ENCODE measurements at regions not wholly inside any gene's neighbourhood (a gene's known extent, or its start where the extent isn't known, plus 50 kb on each side); places are given as distances from the start of the nearest gene placed in this dataset.

- Histone ChIP-seq H3K4me1 (no peaks in the 10 kb centered on the region), H3K4me3 (no peak overlapping the region), H3K36me3 (no peaks in the 10 kb centered on the region), H3K27ac (no peak overlapping the region), H3K27me3 (no peaks in the 10 kb centered on the region), H3K9me3 (no peaks in the 10 kb centered on the region)
- no peak for FAIRE-seq
- intact Hi-C loops (cut with DNase I), result no loop called here
- WGBS, 2 donors, result 77 to 87% methylated on average over 9 of the region's 9 CpGs
- no peak for TF ChIP-seq CTCF (IDR thresholded peaks at IDR 0.05)
- no peak for ATAC-seq
- no peak for DNase-seq
Measured at GRCh38 chr6:168165373-168165772, 86.4 kb upstream of the FRMD1 start.

DNA sequence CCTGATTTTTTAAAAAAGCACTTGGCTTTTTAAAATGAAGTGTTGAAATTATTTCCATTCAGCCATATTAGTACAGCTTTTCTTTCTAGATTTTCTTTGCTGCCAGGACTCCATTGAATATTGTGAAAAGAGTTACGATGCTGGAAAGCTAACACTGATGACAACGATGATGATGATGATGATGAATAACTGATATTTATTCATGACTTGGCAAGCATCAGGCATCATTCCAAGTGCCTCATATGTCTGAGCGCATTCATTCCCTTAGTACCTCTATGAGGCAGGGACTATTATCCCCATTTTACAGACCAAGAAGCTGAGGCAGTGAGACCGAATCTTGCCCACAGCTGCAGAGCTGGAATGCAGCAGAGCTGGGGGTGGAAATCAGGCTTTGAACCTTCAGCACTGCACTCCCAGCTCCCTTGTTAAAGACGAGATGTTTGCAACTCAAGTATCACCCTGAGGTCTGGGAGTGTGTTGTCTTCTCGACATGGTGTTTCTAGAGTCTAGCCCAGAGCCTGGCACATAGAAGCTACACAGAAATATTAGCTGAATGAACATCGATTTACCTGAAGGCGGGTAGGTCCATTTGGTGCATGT, 85.5 kb upstream of the FRMD1 start:
- DNase-seq (no peak), FAIRE-seq (no peak), ATAC-seq (no peak)
- no peaks in the 10 kb centered on the region for H3K9me3 ChIP-seq
- no peak overlapping the region for H3K27ac ChIP-seq
- no peaks in the 10 kb centered on the region for H3K4me1 ChIP-seq
- WGBS, 2 donors, result 72 to 82% methylated on average over 8 of the region's 8 CpGs
- intact Hi-C loops (cut with DNase I), result no loop called here
- H3K4me3 ChIP-seq, result no peak overlapping the region
- H3K27me3 ChIP-seq, result no peaks in the 10 kb centered on the region
- TF ChIP-seq CTCF (IDR thresholded peaks at IDR 0.05), result no peak
- H3K36me3 ChIP-seq, result no peaks in the 10 kb centered on the region

DNA sequence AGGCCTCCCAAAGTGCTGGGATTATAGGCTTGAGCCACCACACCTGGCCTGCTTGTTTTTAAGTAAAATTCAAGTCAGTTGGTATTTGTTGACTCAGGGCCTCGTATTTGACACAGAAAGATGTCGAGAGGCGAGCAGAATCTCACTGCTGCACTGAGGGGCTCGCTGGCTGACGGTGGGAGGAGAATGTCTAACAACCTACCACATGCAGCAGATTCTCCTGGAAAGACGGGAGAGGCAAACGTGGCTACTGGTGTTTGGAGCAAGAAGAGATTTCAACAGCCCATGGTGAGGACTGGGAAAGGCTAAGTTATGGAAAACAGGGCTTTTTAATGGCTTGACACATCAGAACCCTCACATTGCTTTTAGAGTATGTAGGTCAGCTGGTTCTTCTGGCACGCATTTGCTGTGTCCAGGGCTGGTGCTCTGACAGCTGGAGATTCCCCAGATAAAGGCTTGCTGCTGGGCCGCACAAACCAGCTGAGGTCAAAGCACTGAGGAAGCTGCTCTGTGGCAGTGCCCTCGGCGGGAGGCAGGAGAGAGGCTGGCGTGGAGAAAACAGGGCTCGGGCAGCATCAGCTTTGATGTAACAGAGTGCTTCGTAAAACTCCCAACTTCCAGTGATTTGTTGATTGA, 84.2 kb upstream of the FRMD1 start:
- H3K4me1 ChIP-seq, result peaks cover 0 to 1% (median 0%) of the 10 kb centered on the region in 3 donors
- WGBS, 2 donors, result 72 to 75% methylated on average over 14 of the region's 14 CpGs
- no peak for TF ChIP-seq CTCF (IDR thresholded peaks at IDR 0.05)
- ATAC-seq (peak in 3 of 4 donors; percentile 59 to 82 (median 65)), FAIRE-seq (no peak), DNase-seq (peak in 2 of 6 donors; percentile 24 to 46)
- no peak overlapping the region for H3K27ac ChIP-seq
- intact Hi-C loops (cut with DNase I), result no loop called here
- H3K36me3 ChIP-seq, result no peaks in the 10 kb centered on the region
- H3K4me3 ChIP-seq, result no peak overlapping the region
- no peaks in the 10 kb centered on the region for H3K9me3 ChIP-seq
- no peaks in the 10 kb centered on the region for H3K27me3 ChIP-seq

DNA sequence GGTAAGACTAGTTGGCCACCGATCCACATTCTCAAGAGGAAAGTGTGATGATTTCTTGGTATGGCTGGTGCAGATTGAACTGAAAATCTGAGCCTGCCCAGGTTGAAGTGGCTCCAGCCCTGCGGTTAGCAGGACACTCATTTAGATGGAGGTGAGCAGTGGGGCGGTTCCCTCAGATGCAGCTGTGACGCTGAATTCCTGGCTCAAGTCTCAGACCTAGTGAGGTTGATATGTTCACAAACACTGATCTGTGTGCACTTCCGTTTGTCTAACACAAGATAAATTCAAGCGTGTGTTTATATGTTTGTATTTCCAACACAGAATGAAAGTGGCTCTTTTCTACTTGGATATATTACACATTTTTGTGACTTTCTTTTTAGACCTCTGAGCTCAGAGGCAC, 83.4 kb upstream of the FRMD1 start:
- intact Hi-C loops (cut with DNase I), result no loop called here
- no peak for DNase-seq
- 59 to 62% methylated on average over 6 of the region's 6 CpGs for WGBS, 2 donors
- peaks cover 0 to 4% (median 0%) of the 10 kb centered on the region in 3 donors for H3K4me1 ChIP-seq
- no peak overlapping the region for H3K4me3 ChIP-seq
- no peaks in the 10 kb centered on the region for H3K27me3 ChIP-seq
- no peaks in the 10 kb centered on the region for H3K36me3 ChIP-seq
- H3K27ac ChIP-seq, result no peak overlapping the region
- no peak for FAIRE-seq
- no peaks in the 10 kb centered on the region for H3K9me3 ChIP-seq
- TF ChIP-seq CTCF (IDR thresholded peaks at IDR 0.05), result no peak
- no peak for ATAC-seq

GRCh38 chr6:168161371-168161750, 82.3 kb upstream of the FRMD1 start:
- ATAC-seq (no peak), DNase-seq (no peak), FAIRE-seq (no peak)
- WGBS, 2 donors, result 87 to 90% methylated on average over 16 of the region's 16 CpGs
- no peak overlapping the region for H3K27ac ChIP-seq
- no peaks in the 10 kb centered on the region for H3K9me3 ChIP-seq
- peaks cover 0 to 4% (median 0%) of the 10 kb centered on the region in 3 donors for H3K4me1 ChIP-seq
- H3K36me3 ChIP-seq, result no peaks in the 10 kb centered on the region
- H3K4me3 ChIP-seq, result no peak overlapping the region
- intact Hi-C loops (cut with DNase I), result no loop called here
- no peak for TF ChIP-seq CTCF (IDR thresholded peaks at IDR 0.05)
- H3K27me3 ChIP-seq, result no peaks in the 10 kb centered on the region
